Adrenal gland (tissue), 9 donors: ENCODE measurements at regions not wholly inside any gene's neighbourhood (a gene's known extent, or its start where the extent isn't known, plus 50 kb on each side); places are given as distances from the start of the nearest gene placed in this dataset.

Source experiments
- DNase-seq, 7 donors: peaks; one replicate each; pipeline ENCODE4 v3.0.0-alpha.2; 2019 to 2020
- H3K27ac ChIP-seq, 5 donors: fragments of 200-600 bp; sonication (generic) in 4 of 5; 1 replicate in 3 of 5; 2 replicates in 2 of 5; pipeline versions ENCODE4 v1.5.1 to v1.8.0; 2016 to 2020; ENCODE audit warnings: mild to moderate bottlenecking in 1 of 5
- H3K27me3 ChIP-seq: fragments of 200-600 bp; 2 replicates; pipeline ENCODE4 v1.8.0; 2021
- H3K36me3 ChIP-seq, 2 donors: fragments of 200-600 bp; replicated peaks in 1 of 2; 1 replicate in 1 of 2; 2 replicates in 1 of 2; pipeline versions ENCODE4 v1.5.1 to v1.8.0; 2018 to 2022
- H3K4me1 ChIP-seq, 2 donors: fragments of 200-600 bp; replicated peaks in 1 of 2; 1 replicate in 1 of 2; 2 replicates in 1 of 2; pipeline versions ENCODE4 v1.5.1 to v1.8.0; 2018 to 2021
- H3K4me3 ChIP-seq, 4 donors: fragments of 200-600 bp; sonication (generic) in 3 of 4; one replicate each; pipeline ENCODE4 v1.5.1; 2016 to 2018
- H3K9me3 ChIP-seq, 3 donors: fragments of 200-600 bp; sonication (generic) in 1 of 3; replicated peaks in 1 of 3; 1 replicate in 2 of 3; 2 replicates in 1 of 3; pipeline versions ENCODE4 v1.5.1 to v1.8.0; 2016 to 2021
- POLR2A ChIP-seq, 2 donors: fragments of 450-650 bp; IDR thresholded peaks; one replicate each; pipeline ENCODE4 v1.6.1; 2017; ENCODE audit warnings: antibody characterized with exemption in 2 of 2, mild to moderate bottlenecking in 2 of 2, moderate library complexity in 1 of 2
- WGBS, 4 donors: extraction: QIAGEN DNeasy Blood & Tissue Kit in 2 of 4; methylation state at CpG; one replicate each; pipeline versions ENCODE4 v1.1.5 to v1.1.7; 2013 to 2017; 5-methylcytosine and 5-hydroxymethylcytosine counted together
- intact Hi-C, 2 donors: fragments of 100-400 bp; cut with DNase I; formaldehyde crosslinking; loops; one replicate each; pipeline versions ENCODE4 v1.14.1 to v1.15.0; 2022 to 2023
- TF ChIP-seq, protein P1 (sequence below), 6 experiments: fragments of 450-650 bp in 4 of 6; fragments of 200-600 bp in 2 of 6; sonication (generic) in 1 of 6; IDR thresholded peaks; 1 replicate in 5 of 6; 2 replicates in 1 of 6; pipeline versions ENCODE4 v1.5.1 to v1.8.0; 2016 to 2021; ENCODE audit warnings: antibody characterized with exemption in 6 of 6, mild to moderate bottlenecking in 2 of 6, moderate library complexity in 1 of 6
- donor health status: healthy with polysubstance abuse.
- donor health status: Bipolar disorder and iron deficiency.
- donor health status: DM: yes; HTN: yes; CAD: no.
- donor health status: DM: no; HTN: no; CAD: no.
- donor health status: DM: no; HTN: no; CAD: no.

GRCh38 chr2:15731889-15732271 lies 140.2 kb downstream of the DDX1 start:
- intact Hi-C loops, result no loop called here
- 94 to 97% (median 96%) methylated on average over 1 of the region's 1 CpG for WGBS, 4 donors
- Histone ChIP-seq H3K27me3 (no peaks in the 10 kb centered on the region), H3K27ac (no peak overlapping the region), H3K4me3 (no peak overlapping the region), H3K36me3 (no peaks in the 10 kb centered on the region), H3K4me1 (peaks cover 27 to 43% of the 10 kb centered on the region in 2 donors), H3K9me3 (no peaks in the 10 kb centered on the region)
- no peak for DNase-seq
- TF ChIP-seq, protein P1, sequence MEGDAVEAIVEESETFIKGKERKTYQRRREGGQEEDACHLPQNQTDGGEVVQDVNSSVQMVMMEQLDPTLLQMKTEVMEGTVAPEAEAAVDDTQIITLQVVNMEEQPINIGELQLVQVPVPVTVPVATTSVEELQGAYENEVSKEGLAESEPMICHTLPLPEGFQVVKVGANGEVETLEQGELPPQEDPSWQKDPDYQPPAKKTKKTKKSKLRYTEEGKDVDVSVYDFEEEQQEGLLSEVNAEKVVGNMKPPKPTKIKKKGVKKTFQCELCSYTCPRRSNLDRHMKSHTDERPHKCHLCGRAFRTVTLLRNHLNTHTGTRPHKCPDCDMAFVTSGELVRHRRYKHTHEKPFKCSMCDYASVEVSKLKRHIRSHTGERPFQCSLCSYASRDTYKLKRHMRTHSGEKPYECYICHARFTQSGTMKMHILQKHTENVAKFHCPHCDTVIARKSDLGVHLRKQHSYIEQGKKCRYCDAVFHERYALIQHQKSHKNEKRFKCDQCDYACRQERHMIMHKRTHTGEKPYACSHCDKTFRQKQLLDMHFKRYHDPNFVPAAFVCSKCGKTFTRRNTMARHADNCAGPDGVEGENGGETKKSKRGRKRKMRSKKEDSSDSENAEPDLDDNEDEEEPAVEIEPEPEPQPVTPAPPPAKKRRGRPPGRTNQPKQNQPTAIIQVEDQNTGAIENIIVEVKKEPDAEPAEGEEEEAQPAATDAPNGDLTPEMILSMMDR (IDR thresholded peaks at IDR 0.05), result no peak
- no peak for TF ChIP-seq POLR2A (IDR thresholded peaks at IDR 0.05)

DNA sequence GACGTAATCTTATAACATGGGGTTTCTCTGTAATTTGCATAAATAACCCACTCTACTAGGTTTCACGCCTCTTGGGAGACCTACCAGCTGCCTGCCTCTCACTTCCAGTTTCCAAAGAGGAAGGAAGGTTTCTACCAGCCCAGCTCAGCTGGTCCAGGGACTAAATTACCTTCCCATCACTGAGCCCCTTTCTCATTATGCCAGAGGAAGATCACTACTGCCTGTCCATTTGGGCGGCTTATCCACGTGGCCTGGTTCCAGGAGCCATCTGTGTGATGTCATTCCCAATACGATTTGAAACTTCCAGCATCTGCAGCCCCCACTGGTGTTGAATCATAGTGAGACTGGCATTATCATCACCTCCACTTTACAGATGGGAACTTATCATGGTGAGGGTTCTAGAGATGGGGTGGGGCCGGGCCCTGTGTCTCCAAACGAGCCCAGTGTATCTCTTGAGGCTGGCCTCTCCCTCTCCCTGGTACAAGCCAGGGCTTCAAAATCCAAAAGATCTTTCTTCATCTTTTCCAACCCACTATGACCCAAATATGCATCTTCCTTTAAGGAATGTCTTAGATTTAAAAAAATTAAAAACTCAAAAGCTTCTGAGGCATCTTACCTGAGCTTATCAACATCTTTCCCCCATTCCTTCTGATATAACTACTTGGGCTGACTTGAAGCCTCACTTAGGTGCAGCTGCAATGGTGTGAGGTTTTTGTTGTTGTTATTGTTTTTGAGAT lies 140.8 kb downstream of the DDX1 start:
- DNase-seq, result peak in 1 of 7 donors; percentile 58
- no peaks in the 10 kb centered on the region for H3K36me3 ChIP-seq
- TF ChIP-seq, protein P1 (IDR thresholded peaks at IDR 0.05), result no peak
- no peak for TF ChIP-seq POLR2A (IDR thresholded peaks at IDR 0.05)
- intact Hi-C loops, result no loop called here
- H3K27ac ChIP-seq, result no peak overlapping the region
- H3K4me3 ChIP-seq, result no peak overlapping the region
- no peaks in the 10 kb centered on the region for H3K9me3 ChIP-seq
- peaks cover 27 to 43% of the 10 kb centered on the region in 2 donors for H3K4me1 ChIP-seq
- WGBS, 4 donors, result 65 to 75% (median 70%) methylated on average over 7 of the region's 7 CpGs
- H3K27me3 ChIP-seq, result no peaks in the 10 kb centered on the region

DNA sequence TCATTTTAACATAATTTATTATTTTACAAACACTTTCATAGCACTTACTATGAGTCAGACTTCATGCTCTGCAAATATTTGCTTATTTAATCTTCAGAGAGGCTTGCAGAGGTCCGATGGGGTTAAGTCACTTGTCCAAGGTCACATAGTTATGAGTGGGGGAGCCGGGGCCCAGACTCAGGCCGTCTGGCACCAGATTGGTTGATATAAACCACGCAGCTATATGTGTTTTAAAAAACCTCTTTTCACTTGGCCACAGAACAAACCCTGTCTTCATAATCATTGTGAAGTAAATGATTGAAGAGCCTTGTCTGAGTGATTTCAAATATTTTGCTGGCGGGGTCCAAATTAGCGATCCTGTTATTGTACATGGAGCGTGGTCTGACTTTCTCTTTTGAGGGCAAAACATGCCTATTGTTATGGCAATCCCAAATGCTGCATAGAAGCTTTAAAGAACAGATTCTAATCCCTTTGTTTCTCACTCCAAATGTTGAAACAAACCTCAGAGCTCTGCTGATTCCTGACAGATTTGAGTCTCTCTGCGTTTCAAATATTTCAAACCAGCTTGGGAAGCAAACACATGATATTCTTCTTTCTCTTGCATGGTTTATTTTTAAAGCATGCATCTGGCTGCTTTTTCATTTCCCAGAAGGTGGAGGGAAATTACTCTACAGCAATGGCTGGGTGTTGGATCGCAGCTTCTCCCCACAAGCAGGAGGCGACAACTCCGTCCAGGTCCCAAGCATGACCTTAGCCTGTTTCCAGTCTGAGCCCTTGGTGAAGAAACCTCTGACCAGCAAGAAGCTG lies 142.4 kb downstream of the DDX1 start:
- 38 to 42% (median 39%) methylated on average over 11 of the region's 11 CpGs for WGBS, 4 donors
- Histone ChIP-seq H3K27ac (peak overlapping the region in 4 of 5 donors; percentile 7 to 58 (median 41)), H3K27me3 (no peaks in the 10 kb centered on the region), H3K9me3 (no peaks in the 10 kb centered on the region), H3K36me3 (no peaks in the 10 kb centered on the region), H3K4me3 (no peak overlapping the region), H3K4me1 (peaks cover 27 to 43% of the 10 kb centered on the region in 2 donors)
- TF ChIP-seq, protein P1 (IDR thresholded peaks at IDR 0.05), result no peak
- no peak for TF ChIP-seq POLR2A (IDR thresholded peaks at IDR 0.05)
- intact Hi-C loops, result no loop called here
- DNase-seq, result peak in 5 of 7 donors; percentile 53 to 76 (median 62)

- intact Hi-C loops, result no loop called here
- Histone ChIP-seq H3K4me1 (peaks cover 25 to 38% of the 10 kb centered on the region in 2 donors), H3K9me3 (no peaks in the 10 kb centered on the region)
These were observed 143.2 kb downstream of the DDX1 start for GRCh38 chr2:15734674-15735483.

More at GRCh38 chr2:15734674-15735483, 143.2 kb downstream of the DDX1 start:
- peak in 1 of 7 donors; percentile 49 for DNase-seq
- no peaks in the 10 kb centered on the region for H3K36me3 ChIP-seq
- no peaks in the 10 kb centered on the region for H3K27me3 ChIP-seq
- 81 to 92% (median 83%) methylated on average over 5 of the region's 5 CpGs for WGBS, 4 donors
- peak overlapping the region in 2 of 5 donors; percentile 7 to 58 for H3K27ac ChIP-seq
- TF ChIP-seq, protein P1 (IDR thresholded peaks at IDR 0.05), result no peak
- no peak for TF ChIP-seq POLR2A (IDR thresholded peaks at IDR 0.05)
- H3K4me3 ChIP-seq, result no peak overlapping the region
